ENCODE measurements at regions not wholly inside any gene's neighbourhood (a gene's known extent, or its start where the extent isn't known, plus 50 kb on each side); places are given as distances from the start of the nearest gene placed in this dataset.

DNA sequence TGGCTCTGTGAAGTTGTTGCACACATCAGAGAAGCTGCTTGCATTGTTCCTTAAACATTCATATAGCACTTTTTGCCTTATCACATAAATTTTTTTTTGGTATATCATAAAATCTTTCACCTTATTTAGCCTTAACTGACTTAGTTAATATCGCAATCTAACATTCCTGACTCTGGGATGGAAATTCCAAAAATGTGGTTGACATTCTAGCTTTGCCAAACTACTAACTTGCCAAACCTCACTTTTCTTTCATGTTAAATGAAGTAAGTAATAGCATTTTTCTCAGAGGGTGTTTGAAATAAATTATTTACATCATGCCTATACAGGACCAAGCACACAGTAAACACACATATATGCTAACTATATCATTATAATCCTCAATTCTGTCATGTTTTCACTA lies 736.9 kb upstream of the PCDH9 start:
- no peak overlapping the region for H2BK12ac ChIP-seq (ENCODE audit: low read depth, low read length)
- H3K9me3 ChIP-seq (ENCODE audit: insufficient read depth in 2 of 2, low read depth in 1 of 2, low read length in 1 of 2): no peaks in the 10 kb centered on the region
- H2BK120ac ChIP-seq (replicated peaks; ENCODE audit: low read depth, low read length): no peak overlapping the region
- no peak overlapping the region for H3K4me2 ChIP-seq (ENCODE audit: insufficient read depth in 1 of 2, low read depth in 2 of 2, low read length in 2 of 2)
- no peak overlapping the region for H4K8ac ChIP-seq (ENCODE audit: extremely low read depth, insufficient read depth, low read length)
- no peaks in the 10 kb centered on the region for H3K27me3 ChIP-seq (replicated peaks in 1 of 4; ENCODE audit: control insufficient read depth in 3 of 4, extremely low read depth in 1 of 4, insufficient read depth in 3 of 4, low read length in 3 of 4)
- no peak overlapping the region for H2BK5ac ChIP-seq (ENCODE audit: low read depth, low read length)
- 100% methylated on average over 1 of the region's 1 CpG; no CpG with 5 or more reads in 1 of the 2 experiments for WGBS, 2 experiments (ENCODE audit: extremely low coverage in 1 of 2, insufficient coverage in 1 of 2, insufficient read length in 1 of 2, insufficient replicate concordance in 2 of 2, low coverage in 1 of 2, low lambda C conversion rate in 2 of 2, missing lambda C conversion rate in 1 of 2)
- H2BK20ac ChIP-seq (ENCODE audit: low read length): no peak overlapping the region
- no peak overlapping the region for H4K5ac ChIP-seq (ENCODE audit: insufficient read length, low read depth, low read length)
- no peak overlapping the region for H2AFZ ChIP-seq (ENCODE audit: low read length)
- H3K9ac ChIP-seq (replicated peaks in 1 of 4; ENCODE audit: extremely low read depth in 1 of 4, low read depth in 3 of 4, low read length in 3 of 4): no peak overlapping the region
- no peak overlapping the region for H4K91ac ChIP-seq (replicated peaks; ENCODE audit: insufficient read length, low read length)
- no peak overlapping the region for H2AK5ac ChIP-seq (ENCODE audit: low read depth, low read length)
- FAIRE-seq: no peak
- ChIA-PET CTCF (ENCODE audit: partially characterized antibody) (no interaction called here), POLR2A (ENCODE audit: partially characterized antibody) (no interaction called here)
- no peak overlapping the region for H3K14ac ChIP-seq (ENCODE audit: insufficient read length)
- no peak overlapping the region for H3K4ac ChIP-seq (replicated peaks; ENCODE audit: insufficient read length, low read depth, low read length)
- H3K23me2 ChIP-seq (ENCODE audit: low read depth, low read length): no peaks in the 10 kb centered on the region
- no peaks in the 10 kb centered on the region for H3K79me1 ChIP-seq (ENCODE audit: low read depth, low read length)
- H3K23ac ChIP-seq (ENCODE audit: insufficient read length): no peak overlapping the region
- H3K56ac ChIP-seq (replicated peaks; ENCODE audit: insufficient read length, low read depth, low read length): no peak overlapping the region
- no peak for TF ChIP-seq SIN3A (conservative IDR thresholded peaks at IDR 0.05 in 1 of 2, IDR thresholded peaks at IDR 0.05 in 1 of 2; ENCODE audit: low read depth in 1 of 2, low read length in 2 of 2)
- no peak for TF ChIP-seq POLR2A (IDR thresholded peaks at IDR 0.05; ENCODE audit: control extremely low read depth in 1 of 2, low read depth in 2 of 2, low read length in 2 of 2)
- TF ChIP-seq CBX5 (IDR thresholded peaks at IDR 0.05; ENCODE audit: low read depth, low read length): no peak
- no peak for TF ChIP-seq GTF2F1 (IDR thresholded peaks at IDR 0.05; ENCODE audit: borderline replicate concordance, low read depth, low read length)
- TF ChIP-seq TCF12 (IDR thresholded peaks at IDR 0.05; ENCODE audit: low read depth, low read length): no peak
- H3K4me3 ChIP-seq (ENCODE audit: extremely low read depth in 1 of 4, insufficient read depth in 2 of 4, low read depth in 3 of 4, low read length in 4 of 4): no peak overlapping the region
- H4K20me1 ChIP-seq (replicated peaks in 1 of 2; ENCODE audit: control insufficient read depth in 1 of 2, insufficient read depth in 2 of 2, low read length in 2 of 2): no peaks in the 10 kb centered on the region
- H2BK15ac ChIP-seq (ENCODE audit: low read length): no peak overlapping the region
- H3K27ac ChIP-seq (ENCODE audit: low read depth, low read length): no peak overlapping the region
- H3K36me3 ChIP-seq (ENCODE audit: control insufficient read depth in 2 of 4, insufficient read depth in 4 of 4, low read length in 3 of 4): no peaks in the 10 kb centered on the region
- H3K4me1 ChIP-seq (replicated peaks in 1 of 4; ENCODE audit: control insufficient read depth in 3 of 4, insufficient read depth in 4 of 4, low read length in 3 of 4): peaks cover 0 to 2% (median 0%) of the 10 kb centered on the region in 4 experiments; a peak in 1 of 7 replicates
- no peaks in the 10 kb centered on the region for H3K79me2 ChIP-seq (ENCODE audit: control insufficient read depth in 1 of 2, insufficient read depth in 2 of 2, low read length in 2 of 2)
- no peak for DNase-seq (ENCODE audit: low read depth in 1 of 2, low spot score in 2 of 2)
- no peak overlapping the region for H3K18ac ChIP-seq (ENCODE audit: extremely low read depth, low read length)

Data from H1 (cell line).